Fibroblast of skin of right biceps (primary cell): ENCODE measurements at regions not wholly inside any gene's neighbourhood (a gene's known extent, or its start where the extent isn't known, plus 50 kb on each side); places are given as distances from the start of the nearest gene placed in this dataset.
"Not testable (repeated sequence)": the region's sequence is repeated elsewhere in the genome, so short reads cannot be mapped to it uniquely, and the experiment has no call there.

Experiments
- DNase-seq: peaks from one replicate; pipeline ENCODE4 v3.0.0-alpha.2; 2013

DNA sequence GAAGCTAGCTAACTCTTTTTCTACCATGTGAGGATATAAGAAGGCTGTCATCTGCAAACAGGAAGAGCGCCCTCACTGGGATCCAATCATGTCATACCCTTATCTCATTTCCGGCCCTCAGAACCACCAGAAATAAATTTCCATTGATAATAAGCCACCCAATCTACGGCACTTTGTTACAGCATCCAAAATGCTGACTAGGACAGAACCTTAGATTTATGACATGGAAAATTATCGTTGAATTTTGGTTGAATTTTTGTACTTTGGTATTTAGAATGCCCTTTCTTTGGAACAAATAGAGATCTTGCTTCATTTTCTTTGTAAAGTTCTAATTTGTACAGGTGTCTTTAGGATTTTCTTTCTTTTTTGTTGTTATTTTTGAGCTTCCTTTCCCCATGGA is 53.3 kb upstream of the CYLC2 start:
- DNase-seq, result no peak

DNA sequence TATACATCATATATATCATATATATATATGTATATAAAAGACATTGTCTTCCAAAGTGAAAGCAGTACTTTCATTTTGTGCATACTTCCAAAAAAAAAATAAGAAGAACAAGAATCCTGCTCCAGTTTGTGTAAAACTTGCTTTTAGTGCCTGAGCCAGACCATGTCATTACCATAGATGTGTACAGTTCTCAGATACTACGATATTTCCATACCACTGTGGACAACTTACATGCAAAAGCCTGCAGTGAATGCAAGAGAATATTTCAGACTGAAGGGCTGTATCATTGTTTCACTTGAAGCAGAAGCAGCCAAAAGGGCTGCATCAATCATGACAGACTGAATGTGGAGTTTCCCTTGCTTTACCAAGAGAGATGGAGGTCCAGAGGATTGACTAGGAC is 72.6 kb upstream of the CYLC2 start:
- no peak for DNase-seq

DNA sequence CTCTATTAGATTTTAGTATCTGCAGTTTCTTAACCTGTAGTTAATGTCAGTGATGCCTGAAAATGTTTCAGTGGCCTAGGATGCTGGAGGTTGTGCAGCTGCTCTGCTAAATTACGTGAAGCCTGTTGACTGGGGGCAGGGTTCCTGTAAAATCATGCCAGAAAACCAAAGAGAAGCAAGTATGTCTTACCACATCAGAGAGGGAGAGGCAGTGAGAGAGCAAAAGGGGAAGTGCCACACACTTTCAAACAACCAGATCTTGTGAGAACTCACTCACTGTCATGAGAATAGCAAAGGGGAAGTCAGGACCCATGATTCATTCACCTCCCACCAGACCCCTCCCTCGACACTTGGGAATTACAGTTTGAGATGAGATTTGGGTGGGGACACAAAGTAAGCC is 83.9 kb upstream of the CYLC2 start:
- no peak for DNase-seq

DNA sequence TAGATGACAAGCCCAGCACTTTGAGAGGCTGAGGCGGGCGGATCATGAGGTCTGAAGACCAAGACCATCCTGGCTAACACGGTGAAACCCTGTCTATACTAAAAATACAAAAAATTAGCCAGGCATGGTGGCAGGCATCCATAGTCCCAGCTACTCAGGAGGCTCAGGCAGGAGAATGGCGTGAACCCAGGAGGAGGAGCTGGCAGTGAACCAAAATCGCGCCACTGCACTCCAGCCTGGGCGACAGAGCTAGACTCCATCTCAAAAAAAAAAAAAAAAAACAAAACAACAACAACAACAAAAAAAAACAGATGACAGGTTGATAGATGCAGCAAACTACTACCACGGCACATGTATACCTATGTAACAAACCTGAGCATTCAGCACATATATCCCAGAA is 89.3 kb upstream of the CYLC2 start:
- not testable (repeated sequence) for DNase-seq

DNA sequence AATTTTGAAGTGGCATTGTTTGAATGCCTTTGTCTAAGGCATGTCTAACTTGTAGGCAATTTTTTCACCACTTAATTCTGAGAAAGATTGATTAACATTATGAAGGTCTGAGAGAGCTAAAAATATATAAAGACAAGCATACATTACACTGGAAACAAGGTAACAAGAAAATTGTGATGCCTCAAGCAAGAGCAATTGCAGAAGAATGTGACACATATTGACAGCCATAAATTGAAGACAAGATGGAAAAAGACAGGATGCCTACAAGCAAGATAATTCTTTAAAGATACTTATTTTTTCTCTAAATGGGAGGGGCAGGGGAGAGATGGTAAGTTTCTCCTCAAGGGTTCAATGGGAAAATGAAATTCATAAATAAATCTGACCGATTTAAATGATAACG is 103.1 kb upstream of the CYLC2 start:
- no peak for DNase-seq

DNA sequence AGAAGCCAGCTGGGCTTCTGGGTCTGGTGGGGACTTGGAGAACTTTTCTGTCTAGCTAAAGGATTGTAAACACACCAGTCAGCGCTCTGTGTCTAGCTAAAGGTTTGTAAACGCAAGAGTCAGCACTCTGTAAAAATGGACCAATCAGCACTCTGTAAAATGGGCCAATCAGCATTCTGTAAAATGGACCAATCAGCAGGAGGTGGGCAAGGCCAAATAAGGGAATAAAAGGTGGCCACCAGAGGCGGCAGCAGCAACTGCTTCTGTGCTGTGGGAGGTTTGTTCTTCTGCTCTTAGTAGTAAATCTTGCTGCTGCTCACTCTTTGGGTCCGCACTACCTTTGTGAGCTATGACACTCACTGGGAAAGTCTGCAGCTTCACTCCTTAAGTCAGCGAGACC is 106.4 kb upstream of the CYLC2 start:
- not testable (repeated sequence) for DNase-seq

DNA sequence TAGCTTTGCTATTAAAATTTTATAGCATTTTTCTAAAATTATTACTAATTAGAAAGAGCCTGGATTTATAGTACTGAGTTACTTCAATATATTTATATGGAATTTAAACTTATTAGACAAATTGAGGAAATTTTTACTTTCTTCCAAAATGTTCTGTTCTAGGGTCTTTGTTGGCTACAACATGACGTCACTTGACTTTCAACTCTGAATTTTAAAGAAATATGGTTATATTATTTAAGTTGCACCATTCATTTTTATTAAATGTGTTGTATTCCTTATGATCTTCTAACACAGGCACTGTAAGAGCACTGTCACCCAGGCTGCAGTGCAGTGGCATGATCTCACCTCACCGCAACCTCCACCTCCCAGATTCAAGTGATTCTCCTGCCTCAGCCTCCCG is 119.4 kb upstream of the CYLC2 start:
- no peak for DNase-seq

DNA sequence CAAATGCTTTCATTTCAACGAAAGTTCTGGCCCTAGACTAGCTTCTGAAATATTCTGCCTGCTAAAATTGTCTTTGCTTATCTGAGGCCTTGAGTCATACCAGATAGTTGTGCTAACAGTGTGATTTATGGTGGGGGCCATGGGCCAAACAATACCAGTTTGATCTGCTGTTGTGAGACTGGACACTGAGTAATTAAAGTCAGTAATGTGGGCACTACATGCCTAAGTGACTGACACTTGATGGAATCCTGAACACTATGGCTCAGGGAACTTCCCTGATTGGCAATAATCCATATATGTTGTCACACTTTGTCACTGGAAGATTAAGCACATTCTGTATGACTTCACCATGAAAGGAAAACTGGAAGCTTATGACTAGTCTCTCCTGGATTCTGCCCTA is 127.6 kb upstream of the CYLC2 start:
- DNase-seq, result peak; percentile 81

DNA sequence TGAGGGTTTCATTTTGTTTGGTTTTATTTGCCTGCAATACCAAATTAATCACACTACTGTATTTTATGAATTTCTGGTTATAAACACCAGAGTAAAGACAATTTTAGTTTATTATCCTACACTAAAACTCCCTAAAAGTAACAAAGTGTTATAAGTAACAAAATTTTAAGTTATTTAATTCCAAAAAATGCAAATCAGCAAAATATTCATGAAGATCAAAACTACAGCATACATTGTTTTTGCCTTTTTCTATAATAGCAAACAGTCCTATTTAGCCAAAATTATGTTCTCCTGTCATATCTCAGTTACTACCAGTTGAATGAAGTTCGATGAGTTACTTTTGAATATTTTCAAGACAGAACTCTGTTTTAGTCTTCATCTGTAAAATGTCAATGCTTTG is 132.7 kb upstream of the CYLC2 start:
- DNase-seq, result no peak

DNA sequence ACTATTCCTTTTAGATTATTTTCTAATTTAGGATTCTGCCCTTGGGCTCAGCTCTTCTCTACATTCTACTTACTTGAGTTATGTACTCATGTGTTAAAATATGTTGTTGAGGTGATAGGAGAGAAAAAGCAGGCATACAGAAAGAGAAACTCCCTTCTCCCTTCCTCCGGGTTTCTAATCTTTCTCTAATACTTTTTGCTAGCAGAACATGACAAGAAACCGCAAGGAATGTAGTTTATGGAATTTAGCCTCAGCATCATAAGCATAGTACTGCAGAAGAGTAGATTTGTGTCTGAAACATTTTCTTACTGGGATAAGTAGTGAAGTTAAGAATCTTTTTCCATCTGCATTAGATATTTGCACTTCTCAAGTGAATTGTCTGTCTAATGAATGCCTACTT is 139.5 kb upstream of the CYLC2 start:
- DNase-seq, result peak; percentile 16

DNA sequence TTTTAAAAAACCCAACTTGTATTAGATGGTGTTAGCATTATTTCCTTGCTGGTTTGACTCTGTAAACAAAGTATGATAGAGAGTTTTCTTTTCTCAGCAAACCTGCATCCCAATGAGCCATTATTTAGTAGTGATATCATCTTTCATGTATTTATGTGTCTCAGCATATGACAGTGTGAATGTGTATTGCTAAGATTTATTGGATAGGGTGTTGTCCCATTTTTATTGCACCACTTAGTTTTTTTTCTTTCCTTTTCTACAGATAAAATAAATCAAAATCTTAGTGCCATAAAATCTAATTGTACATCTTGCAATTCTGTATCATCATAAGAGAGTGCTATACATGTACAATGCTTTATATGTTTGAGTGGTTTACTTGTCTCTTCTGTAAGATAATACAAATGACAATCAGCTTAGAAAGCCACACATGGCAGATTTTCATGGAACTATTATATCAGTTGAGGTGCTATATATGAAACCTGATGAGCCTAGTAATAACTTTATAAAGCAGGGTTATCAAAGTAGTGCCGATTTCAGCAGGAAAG is 149.2 kb upstream of the CYLC2 start:
- DNase-seq, result no peak

DNA sequence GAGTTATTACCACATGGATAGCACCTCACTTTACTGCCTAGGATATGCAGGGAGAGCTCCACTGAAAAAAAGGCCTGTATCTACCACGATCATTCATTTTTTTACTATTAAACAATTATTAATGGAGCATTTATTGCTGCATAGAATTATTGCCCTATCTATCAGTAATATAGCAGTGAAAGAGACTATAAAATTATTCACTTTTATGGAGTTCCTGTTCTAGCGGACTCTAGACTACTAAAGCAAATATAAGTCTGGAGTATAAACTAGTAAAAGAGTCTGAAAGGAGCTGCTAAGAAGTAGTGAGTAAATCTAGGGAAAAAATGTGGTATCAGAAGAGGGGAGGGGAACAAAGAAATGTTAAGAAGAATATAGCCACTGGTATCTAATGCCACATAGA is 150.4 kb upstream of the CYLC2 start:
- no peak for DNase-seq

DNA sequence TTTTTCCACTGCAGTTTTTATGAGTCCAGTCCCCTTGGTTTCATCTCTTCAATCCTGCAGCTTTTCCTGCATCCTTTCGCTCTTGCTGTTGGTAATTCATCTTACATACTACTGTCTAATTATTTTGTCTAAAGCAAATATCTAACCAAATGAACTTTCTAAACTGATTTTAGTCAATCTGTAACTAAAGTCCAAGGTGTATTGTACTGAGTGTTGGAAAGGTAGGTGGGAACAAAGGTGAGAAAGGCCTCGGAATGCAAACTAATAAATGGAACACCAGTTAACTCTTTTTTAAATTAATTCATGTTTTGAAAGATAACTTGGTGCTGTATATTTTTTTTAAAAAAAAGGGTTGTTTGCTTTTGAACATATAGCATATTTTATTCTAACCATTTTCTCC is 152.7 kb upstream of the CYLC2 start:
- no peak for DNase-seq

DNA sequence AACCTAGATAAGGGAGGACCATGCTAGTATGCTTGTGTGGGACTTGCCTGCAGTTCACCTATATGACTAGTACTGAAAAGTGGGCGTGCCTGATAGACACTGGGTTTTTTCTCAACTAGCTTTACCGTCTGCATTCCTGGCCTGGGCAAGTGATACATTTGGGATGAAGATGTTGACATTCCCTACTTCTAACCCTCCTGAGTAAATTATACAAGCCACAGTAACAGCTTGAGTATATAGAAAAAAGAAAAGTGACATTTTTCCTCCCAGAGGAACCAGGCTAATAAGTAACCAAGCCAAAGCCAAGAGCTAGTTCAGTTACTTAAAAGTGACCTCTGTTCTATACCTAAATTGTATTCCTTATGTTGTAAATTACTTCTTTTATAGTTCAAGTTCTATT is 153.8 kb upstream of the CYLC2 start:
- no peak for DNase-seq

DNA sequence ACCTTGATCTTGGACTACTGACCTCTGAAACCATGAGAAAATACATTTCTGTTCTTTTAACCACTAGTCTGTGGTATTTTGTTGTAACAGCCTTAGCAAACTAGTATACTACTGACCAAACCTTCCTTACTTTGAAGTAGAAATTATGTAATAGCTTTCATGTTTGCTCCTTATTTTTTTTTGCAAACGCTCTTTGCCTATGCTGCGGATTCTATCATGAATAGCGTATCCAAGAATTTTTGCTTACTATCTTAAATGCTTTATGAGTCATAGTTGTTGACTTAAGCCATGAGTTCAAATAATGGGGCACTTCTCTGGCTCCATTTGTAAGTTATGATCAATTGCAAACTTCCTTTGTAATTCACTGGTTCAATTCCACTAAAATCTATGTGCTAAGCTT is 154.8 kb upstream of the CYLC2 start:
- no peak for DNase-seq

DNA sequence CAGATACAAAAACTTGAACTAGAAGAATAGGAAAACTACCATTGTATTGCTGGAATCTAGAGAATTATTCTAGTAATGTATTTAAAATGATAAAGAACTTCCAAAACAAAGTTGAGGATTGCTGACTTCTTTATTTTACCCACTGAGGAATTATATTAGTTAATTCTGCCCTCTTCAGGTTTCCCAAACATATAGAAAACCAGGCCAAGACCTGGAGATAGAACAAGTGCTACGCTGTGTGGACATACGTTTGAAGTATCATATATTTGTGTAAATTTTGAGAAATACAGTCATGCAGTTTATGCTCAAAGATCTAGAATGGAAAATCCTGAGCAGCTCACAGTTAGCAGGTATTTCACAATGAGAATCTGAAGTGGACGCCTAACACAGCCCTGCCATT is 162.3 kb upstream of the CYLC2 start:
- no peak for DNase-seq

DNA sequence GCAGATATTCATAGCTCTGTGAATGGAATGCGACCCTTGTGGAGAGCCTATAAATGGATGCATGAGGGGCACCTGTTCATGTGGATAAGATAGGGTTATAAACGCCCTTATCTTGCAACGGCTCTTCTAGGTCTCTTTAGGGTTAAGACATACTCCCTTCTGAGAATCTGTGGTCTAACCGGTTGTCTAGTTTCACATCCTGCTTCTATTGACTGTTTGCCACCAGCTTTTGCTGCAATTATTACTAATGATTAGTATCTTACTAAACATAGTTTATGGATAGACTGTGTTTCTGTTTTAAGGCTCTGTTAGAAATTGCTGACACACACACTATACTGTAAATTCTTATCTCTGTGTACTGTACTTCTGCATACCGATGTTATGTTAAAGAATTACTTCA is 198.9 kb upstream of the CYLC2 start:
- no peak for DNase-seq

DNA sequence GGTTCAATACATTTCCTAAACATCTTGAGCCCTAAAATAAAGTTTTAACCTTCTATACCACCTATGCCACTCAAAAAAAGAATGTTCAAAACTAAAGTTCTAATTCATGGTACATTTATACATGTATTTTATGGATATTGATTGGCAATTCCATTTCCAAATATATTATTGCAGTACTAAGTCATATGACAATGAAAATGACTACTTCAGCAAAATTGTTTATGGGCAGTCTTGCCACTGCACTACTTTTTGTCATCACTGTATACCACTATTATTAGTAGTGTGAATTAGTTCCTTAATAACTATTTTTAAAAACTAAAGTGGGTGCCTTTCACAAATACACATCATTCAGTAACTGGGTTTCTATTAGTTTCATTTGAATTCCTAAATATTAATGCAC is 199.6 kb upstream of the CYLC2 start:
- DNase-seq, result no peak

DNA sequence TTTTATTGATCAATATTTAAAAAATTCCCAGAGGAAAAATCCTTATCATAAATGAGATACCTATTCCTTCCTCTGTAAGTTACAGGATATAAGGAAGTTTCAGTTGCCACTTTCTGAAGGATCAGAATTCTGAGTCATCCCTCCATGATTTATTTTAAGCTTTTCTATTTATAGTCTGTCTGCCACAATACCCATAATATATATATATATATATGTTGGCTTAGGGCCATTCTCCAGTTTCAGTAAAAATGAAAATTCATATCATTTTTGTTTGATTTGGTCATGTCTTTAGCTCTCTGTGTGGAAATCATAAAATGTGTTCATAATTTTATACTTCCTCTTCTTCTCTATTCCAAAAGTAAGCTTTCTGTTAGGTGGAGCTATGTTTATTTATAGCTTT is 215.8 kb upstream of the CYLC2 start:
- peak; percentile 78 for DNase-seq

DNA sequence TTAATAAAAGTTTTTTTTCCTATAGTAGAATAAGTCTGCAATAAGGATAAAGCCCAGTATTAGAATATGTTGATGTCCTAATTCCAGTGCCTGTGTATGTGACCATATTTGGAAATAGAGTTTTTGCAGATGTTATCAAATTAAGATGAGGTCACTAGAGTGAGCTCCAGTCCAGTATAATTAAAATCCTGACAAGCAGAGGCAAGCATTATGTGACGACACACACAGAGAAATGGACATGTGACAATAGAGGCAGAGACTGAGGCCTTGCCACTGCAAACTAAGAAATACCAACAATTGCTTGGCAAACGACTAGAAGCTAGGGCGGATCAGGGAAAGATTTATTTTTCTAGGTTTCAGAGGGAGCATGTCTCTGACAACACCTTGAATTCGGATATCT is 216.4 kb upstream of the CYLC2 start:
- DNase-seq, result peak; percentile 41

DNA sequence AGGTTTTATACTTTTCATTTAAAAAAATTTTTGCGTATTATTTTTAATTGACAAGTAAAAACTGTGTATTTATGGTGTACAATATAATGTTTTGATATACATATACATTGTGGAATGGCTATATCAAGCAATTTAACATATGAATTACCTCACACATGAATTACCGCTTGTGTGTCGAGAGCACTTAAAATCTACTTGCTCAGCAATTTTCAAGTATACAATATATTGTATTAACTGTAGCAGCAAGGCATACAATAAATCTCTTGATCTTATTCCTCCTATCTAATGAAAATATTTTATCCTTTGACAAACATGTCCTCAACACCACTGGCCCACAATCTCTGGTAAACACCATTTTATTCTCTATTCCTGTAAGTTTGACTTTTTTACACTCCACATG is 224.4 kb upstream of the CYLC2 start:
- DNase-seq, result no peak

DNA sequence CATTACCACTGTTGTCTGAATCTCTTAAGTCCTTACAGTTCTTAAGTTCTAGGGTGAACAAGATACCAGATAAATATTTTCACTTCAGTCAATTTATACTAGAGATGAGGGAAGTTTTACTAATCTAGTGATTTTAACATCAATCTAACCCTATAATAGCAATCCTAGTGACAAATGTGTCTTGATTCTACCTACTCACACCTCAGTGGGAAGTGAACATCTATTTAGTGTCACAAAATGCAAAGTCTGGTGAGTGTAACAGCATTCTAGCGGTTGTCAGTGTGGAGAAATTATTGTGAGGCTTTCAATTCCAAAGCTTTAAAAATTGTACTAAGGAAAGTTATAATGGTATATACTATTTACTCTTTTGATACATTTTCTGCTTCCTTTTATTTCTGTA is 225.8 kb upstream of the CYLC2 start:
- no peak for DNase-seq

DNA sequence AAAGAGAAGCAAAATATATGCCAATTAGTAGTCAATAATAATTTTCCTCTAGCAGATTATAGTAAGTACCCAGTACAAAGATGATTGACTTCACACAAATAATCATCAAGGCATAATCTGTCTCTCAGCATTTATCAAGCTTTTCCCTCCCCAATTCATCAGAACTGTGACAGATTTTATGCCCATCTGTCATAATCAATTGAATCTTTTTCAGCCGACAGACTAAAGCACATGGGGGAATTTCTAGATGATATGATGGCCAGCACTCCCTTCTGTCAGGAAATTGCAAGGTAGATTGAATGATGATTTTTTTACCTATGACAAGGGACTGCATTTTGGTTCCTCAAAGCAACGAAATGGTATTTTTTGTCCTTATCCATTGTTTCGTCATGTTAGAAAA is 227.1 kb upstream of the CYLC2 start:
- no peak for DNase-seq

DNA sequence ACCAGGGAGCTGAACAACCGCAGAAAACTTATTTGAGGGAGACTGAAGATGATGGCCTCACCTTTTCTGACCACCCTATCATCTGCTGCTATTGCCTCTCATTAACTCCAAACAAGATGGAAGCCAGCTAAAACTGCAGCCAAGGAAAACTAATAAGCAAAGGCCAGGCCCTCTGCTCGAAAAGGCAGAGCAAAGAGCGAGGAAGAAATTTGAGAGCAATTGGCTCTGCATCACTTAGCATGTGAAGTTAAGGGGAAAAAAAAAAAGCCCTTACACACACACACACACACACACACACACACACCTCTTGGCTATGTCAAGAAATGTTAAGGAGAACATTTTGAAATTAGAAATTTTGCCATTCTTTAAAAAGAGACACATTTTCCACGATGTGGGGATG is 228.1 kb upstream of the CYLC2 start:
- no peak for DNase-seq

DNA sequence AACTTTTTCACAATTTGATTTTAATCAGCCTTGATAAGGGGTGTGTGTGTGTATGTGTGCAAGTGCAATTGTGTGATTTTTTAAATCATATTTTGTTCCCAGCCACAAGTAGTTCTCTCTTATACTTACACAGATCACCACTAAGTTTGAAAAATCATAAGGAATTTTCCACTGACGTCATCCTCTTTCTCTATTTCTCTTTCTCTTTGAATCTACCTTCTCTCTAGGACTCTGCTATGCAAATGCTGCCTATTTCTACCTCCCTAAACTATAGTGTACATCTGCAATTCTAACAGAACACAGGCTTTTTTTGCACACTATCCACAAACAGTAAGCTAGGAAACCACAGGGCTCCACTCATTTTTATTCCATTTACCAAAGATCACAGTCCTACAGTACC is 254.6 kb upstream of the CYLC2 start:
- no peak for DNase-seq

DNA sequence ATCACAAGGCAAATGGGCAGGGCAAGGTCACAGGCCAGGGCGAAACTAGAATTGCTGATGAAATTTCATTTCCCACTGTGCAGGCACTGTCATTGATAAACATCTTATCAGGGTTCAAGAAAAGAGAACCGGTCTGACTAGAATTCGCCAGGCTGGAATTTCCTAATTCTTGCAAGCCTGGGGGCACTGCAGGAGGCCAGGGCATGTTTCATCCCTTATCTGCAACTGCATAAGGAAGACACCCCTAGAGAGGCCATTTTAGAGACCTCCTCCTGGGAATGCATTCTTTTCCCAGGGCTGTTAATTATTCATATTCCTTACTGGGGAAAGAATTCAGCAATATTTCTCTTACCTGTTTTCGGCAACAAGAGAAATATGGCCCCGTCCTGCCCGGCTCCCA is 266.2 kb upstream of the CYLC2 start:
- DNase-seq, result no peak
